ENCODE measurements at regions not wholly inside any gene's neighbourhood (a gene's known extent, or its start where the extent isn't known, plus 50 kb on each side); places are given as distances from the start of the nearest gene placed in this dataset.
"Not testable (repeated sequence)": the region's sequence is repeated elsewhere in the genome, so short reads cannot be mapped to it uniquely, and the experiment has no call there.

DNA sequence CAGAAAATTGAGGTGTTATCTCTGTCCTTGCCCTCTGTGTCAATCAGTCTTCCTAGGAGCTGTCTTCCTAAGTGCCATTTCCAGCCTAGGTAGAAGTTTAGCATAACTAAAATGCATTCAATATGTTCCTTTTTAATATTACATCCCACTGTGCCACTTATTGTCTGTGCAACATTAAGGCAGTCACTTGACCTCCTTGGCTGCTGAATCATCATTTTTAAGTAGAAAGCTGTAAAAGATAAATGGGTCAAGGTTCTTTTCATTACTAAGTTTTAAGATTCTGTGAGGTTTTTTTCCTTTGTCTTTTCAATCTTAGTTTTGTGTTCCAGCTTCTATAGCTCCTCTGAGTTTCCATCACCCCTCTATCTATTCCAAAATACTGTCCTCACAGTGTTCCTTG, 371.9 kb upstream of the SOX9 start:
- no peak for DNase-seq

DNA sequence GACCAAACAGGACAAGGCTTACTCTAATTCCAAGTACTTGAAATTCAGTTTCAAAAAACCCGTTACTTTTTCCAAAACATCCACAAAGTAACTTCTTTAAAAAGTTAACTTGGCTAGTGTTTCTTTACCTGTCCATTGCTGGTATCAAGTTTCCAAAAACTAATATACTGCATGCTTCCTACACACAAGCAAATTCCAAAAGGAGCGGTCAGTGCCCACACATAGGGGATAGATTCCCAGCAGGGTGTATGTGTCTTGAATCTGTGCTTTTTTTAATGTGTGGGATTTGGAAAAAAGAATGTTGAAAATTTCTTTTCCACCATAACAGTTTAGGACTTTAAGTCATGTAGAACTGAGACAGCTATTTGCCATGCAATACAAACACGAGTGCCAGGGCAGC, 367.8 kb upstream of the SOX9 start:
- no peak for DNase-seq

DNA sequence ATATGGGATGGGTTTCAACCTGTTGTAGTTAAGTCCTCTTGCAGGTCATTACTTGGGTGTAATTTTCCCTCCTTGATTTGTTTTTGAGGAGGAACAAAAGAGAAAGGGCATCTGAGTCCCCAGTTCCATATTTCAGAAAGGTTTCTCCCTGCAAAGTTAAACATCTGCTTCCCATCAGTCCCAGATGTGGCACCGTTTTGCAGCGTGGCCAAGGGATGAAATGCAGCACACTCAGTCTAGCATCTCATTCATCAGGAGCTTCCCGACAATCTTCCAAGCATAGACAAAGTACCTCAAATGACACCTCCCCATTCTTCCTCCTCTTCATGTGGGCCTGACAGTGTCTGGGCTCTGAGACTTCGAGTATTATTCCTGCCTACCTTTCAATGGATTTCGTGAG, 363.7 kb upstream of the SOX9 start:
- DNase-seq, result no peak

DNA sequence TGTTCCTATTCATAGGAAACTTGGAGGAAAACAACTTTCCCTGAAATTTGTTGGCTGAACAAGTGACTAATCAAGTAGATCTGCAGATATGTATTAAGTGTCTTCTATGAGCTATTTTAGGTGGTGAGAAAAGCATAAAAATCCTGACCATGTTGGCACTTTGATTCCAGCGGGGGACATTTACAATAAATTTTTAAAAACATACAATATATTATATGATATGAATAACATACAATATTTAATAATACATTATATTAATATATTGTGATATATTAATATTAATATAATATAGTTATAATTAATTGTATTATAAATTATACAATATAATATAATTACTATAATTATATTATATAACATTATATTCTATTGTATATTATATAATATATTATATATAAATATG, 362.9 kb upstream of the SOX9 start:
- no peak for DNase-seq

DNA sequence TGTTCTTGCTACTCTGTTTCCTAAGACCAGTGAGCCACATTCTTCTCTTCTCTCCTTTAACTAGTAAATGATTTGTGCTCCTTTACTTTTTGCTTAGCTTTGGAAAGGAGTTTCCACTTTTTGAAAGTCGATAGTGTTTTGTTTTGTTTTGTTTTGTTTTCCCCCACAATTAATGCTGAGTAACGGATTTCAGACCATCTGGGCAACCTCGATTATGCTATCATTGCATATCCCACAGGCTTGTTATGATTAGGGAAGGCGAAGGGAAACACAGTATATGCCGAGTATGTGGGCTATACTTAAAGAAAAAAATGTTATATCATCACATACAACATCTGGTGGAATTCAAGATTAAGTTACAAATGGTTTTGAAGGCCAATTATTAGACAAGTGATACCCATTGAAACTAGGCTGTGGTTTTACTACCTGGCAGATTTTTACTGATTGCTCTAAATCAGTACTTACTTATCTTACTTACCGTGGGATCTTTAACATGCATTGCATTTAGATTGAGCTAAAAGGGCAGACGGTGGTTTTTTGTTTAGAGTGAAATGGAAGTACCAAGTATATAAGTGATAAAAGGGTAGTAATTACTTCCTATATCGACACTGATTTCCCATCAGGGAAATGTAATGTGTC, 361.3 kb upstream of the SOX9 start:
- no peak for DNase-seq

DNA sequence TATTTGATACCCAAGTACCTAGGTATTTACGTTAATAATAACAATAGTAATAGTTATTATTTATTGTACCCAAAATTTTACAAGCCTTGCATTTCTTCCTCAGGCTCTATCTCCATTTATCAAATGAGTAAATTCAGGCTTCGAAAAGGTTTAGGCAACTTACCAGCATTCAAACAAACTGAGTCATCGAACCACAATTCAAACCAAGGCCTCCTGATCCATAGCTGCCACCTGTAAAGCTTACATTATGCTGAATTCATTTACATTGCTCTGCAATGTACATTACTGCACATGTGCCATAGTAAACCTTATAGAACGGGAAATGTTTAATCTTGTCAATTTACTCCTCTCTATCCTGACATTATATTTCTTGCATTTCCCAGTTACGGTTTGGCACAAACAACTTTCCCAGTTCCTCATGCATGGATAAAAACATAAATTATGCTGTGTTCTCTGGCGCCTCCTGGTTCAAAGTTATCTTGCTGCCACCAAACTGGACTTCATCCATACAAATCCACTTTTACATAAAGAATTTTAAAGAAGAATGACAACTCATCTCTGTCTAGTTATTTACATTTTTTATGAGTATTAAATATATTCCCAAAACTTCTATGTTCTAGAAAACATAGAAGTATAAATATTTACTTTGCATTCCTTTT, 360.6 kb upstream of the SOX9 start:
- DNase-seq, result no peak

DNA sequence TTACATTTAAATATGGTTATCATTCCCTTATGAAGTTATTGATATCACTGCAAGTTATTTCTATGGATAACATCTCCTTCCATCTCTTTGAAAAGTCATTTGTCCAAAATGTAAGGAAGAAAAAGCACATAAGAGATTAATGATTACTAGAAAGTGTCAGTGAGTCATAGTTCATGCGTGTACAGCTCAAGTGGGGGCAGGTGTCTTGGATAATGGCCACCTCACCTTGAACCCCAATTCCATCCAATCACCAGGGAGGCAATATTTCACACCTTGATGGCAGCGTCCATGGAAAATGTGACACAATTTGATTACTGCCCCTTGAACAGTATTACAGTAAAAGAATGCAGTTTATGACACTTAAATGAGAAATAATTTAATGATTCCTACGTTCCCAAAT, 358.3 kb upstream of the SOX9 start:
- DNase-seq, result no peak

DNA sequence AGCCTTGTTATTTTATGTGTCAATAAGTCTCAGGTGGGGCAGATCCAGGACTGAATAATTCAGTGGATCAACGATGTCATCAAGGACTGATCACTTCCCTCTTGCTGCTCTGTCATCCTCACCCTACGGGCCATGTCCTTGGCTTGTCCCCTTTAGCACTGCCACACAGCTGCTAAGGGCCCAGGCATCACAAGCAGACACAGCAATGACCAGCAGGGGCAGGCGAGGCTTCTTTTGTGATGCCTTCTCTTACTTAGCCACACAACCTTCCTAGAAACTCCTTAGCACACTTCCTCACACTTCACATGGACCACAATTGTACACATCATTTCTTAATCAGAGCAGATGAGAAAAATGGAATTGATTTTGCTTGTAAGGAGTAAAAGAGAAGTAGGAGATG, 356.3 kb upstream of the SOX9 start:
- no peak for DNase-seq

DNA sequence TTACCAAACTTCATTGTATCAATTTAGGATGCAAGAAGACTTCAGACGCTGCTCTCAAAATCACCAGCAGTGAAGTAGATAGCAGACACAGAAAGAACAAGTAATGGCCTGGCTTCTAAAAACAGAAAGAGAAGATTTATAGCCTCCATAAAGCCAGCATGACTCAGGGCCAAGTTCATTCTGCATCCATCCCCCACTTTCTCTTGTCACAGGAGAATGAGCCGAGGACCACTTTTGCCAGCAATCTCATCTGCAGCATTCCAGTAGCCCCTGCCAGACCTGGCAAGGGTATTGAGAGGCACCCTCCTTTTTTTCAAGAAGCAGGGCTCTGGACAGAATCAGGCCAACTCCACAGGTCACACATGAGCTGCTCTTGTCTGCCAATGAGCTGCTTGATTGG, 355.4 kb upstream of the SOX9 start:
- no peak for DNase-seq

DNA sequence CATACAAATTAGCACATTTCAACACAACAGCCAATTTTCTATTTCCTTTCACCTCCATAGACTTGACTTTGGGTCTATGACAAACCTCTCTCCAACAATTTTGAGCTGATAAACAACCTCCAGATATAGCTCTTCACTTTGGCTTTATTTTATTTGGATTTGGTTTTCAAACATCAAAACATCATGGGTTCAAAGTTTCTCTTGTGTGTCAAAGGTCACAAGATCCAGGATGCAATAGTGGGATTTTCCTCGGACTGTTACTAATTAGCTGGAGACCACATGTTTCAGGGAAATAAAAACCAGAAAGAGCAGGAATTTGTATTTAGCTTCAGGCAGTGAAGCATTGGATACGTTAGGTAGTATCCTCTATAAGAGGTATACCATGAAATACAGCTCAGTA, 351.0 kb upstream of the SOX9 start:
- DNase-seq, result no peak

DNA sequence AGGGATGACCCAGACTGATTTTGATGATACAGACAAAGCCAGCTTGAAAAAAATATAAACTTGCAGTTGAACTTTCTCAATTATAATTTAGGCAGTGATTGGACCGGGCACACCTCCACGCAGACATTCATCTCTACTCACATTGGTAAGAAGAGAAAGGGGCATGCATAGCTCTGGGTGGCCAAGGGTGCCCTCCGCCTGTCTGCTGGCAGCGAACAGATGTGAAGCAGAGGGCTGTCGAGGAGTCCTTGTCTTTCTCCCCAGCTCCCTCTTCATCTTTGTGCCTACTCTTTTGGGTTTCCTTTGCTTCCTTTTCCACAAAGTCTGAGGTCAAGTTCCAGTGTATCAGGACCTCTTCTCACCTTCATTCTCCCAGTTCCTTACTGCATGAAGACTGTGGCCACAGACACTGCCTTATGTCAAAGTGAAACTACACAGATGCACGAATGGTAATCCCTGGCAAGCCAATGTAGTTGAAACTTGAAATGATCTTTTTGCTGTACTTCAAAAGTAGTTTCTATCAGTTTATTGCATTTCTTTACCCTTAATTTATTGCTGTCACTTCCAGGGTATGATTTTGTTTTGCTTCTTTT, 343.7 kb upstream of the SOX9 start:
- DNase-seq, result no peak

DNA sequence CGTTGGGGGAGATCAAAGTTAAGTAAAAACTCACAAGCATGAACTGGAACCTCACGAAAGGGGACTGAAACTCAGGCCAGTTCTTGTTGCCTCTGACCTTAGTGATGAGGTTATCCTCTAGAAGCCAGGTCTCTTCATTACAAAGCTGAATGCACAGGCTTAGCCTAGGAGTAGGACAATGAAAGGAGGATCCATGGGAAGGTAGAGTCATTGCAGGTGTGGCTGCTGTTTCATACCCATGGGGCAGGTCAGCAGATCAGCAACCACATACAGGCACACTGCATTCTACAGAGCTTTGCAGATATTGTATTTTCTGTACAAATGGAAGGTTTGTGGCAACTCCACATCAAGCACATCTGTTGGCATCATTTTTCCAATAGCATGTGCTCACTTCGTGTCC, 341.3 kb upstream of the SOX9 start:
- DNase-seq, result no peak

DNA sequence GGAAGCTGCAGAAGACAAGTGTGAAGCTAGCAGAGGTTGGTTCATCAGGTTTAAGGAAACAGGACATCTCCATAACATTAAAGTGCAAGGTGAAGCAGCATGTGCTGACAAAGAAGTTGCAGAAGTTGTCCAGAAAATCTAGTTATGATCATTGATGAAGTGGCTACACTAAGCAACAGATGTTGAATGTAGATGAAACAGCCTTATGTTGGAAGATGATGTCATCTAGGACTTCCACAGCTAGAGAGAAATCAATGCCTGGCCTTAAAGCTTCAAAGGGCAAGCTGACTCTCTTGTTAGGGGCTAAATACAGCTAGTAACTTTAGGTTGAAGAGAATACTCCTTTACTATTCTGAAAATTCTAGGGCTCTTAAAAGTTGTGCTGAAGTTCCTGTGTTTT, 340.2 kb upstream of the SOX9 start:
- no peak for DNase-seq

DNA sequence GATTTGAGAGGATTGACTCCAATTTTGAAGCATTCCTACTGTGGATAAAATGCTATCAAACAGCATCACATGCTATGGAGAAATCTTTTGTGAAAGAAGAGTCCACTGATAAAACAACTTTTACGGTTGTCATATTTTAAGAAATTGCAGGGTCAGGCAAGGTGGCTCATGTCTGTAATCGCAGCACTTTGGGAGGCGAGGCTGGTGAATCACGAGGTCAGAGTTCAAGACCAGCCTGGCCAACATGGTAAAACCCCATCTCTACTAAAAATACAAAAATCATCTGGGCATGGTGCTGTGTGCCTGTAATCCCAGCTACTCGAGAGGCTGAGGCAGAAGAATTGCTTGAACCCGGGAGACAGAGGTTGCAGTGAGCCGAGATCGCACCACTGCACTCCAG, 338.8 kb upstream of the SOX9 start:
- DNase-seq, result not testable (repeated sequence)

DNA sequence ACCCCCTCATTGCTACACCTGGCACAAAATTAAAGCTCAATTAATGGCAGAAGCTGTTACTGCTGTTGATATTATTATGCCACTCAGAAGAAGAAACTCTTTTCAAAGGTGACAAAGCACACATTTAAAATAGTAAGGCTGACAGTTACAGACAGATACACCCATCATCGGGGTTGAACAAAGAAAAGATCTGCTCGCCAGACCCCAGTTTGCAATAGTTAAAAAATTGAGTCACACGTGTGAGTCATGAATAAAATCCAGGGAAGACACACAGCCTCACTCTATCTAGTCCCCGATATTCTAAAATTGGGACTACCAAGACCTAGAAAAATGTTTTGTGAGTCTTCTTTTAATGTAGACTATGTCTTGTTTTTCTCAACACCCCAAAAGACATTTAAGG, 330.0 kb upstream of the SOX9 start:
- DNase-seq, result no peak

DNA sequence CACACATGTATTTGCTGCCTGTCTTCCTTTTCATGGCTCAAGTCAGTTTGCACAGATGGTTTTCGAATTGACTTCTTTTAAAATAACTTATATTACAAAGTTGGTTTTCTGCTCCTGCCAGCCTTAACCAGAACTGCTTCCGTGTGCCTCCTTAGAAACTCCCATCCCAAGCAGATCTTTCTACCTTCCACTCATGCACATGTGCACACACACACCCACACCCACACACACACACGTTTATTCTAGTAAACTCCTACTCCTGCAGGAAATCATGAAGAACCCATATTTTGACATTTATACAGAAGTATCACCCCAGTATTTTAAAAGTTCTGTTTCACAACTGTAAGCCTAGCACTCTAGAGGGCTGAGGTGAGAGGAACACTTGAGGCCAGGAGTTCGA, 329.5 kb upstream of the SOX9 start:
- no peak for DNase-seq

DNA sequence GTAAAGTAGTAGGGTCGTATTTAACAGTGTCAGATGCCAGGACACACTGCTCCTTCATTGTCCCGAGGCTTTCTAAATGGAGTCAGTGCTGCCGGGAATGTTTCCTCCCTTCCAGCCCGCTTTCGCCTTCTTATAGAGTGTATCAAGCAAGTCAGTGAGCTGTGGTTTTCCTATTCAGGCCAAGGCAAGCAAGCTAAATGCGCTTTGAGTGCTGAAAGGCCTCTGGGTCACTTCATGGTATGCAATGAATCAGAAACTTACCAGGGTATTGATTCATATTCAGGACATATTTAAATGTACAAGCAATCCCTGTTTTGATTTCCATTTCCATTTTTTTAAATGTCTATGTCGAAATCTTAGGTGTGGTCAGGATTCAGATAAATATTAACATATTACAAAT, 327.9 kb upstream of the SOX9 start:
- DNase-seq, result no peak

DNA sequence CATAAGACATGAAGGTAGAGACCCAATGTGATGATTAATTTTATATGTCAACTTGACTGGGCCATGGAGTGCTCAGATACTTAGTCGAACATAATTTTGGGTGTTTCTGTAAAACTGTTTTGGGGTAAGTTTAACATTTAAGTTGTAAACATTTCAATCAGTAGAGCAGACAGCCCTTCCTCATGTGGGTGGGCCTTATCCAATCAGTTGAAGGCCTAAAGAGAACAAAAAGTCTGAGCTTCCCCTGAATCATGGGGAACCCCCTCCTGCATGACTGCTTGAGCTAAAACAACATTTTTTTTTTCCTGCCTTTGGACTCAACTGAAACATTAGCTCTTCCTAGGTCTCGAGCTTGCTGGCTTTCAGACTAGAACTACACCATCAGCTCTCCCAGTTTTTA, 327.3 kb upstream of the SOX9 start:
- DNase-seq, result no peak

DNA sequence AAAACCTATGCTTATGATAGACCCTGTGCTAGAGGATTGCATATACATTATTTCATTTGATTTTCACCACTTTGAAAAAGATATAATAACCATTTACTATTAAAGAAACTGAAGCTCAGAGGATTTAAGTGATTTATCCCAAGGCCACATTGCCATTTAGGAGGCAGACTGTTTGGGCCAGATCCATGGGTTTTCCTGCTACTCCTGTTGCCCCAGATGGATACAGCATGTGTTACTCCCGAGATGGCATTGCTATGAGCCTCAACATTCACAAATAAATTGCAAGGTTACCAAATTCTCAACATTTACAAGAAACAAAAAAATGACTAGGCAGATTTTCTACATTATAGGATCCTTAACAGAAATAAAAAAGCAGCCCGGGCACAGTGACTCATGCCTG, 322.1 kb upstream of the SOX9 start:
- DNase-seq, result no peak

DNA sequence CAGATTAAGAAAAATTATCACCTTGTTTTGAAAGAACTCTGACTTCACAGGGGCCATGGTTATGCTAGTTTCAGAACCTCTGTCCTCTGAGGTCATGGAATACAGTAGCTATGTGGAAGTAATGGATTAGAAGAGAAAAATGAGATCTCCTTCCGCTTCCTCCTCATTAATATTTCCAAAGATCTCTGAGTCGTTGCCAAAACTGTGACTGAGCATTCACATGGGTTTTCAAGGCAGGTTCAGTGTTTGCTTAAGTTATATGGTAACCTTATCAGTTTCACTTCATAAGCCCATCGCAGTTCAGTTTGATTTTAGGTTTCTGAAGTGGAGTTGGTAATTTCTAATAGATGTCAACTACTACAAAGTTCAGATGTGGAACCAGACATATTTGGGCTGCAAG, 321.2 kb upstream of the SOX9 start:
- DNase-seq, result no peak

DNA sequence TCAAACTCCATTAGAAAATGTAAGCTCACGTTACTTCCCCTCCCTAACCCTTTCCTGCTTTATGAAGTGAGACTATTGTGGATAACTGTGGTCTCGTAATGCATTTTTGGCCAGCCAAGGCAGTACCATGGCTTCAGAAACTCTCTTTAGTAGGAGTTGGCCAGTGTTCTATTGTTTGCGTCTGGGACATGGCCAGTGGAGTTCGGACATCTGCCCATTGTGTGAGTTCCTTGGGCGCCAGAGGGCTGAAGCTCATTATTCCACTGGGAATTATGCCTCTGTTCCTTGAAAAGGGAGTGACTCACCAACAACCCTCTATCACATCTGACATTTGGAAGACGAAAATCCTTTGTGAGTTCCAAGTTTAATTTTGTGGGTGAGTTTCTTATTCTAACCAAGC, 319.5 kb upstream of the SOX9 start:
- DNase-seq, result no peak

DNA sequence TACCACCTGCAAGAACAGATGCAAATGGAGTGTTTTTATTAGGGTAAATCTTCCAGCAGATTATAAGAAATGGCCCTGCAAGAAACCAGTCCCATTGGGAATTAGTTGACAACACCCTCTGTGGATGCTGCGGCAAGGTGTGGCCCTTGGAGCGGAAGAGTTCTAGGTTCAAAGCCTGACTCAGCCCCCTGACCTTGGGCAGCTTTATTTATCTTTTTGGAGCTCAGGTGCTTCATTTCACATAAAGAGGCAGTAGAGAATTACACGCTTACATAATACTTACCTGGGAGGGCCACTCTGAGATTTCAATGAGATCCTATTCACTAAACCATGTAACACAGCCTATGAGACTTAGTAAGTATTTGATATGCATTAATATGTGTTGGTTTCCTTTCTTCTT, 318.2 kb upstream of the SOX9 start:
- no peak for DNase-seq

DNA sequence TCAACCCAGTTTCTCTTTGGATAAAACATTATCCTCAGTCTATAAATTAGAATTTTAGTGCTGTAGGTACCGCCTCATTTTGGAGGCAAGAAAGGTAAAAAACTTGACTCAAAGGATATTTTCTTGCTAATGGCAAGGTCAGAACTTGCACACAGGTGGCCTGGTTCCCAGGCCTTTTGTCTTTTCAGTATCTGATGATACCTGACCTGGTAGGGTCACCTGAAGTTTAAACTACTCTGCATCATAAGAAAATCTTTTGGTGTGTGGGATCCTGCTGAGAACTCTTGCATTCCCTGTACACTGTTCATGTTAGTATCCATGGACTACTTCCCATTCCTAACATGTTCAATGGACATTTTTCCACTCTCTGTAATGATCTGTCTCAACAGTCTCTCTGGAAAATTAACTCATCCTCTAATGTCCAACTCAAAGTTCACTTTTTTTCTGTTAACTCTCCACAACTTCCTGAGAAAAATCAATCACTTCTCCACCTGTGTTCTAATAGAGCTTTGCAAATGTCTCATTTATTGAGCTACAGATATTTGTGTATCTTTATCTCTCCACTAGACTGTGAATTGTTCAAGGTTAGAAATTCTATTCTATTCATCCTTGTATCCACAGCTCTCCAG, 317.1 kb upstream of the SOX9 start:
- no peak for DNase-seq

DNA sequence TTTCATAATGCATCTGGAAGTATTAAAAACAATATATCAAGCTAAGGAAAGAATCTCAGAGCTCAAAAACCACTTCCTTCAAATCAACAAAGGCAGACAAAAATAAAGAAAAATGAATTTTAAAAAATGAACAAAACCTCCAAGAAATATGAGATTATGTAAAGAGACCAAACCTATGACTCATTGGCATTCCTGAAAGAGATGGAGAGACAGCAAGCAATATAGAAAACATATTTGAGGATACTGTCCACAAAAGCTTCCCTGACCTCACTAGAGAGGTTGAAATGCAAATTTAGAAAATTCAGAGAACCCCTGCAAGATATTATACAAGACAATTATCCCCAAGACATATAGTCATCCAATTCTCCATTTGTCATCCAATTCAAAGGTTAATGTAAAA, 311.3 kb upstream of the SOX9 start:
- no peak for DNase-seq
